NCI-H128 (cell line): ENCODE measurements at regions not wholly inside any gene's neighbourhood (a gene's known extent, or its start where the extent isn't known, plus 50 kb on each side); places are given as distances from the start of the nearest gene placed in this dataset.
"Not testable (repeated sequence)": the region's sequence is repeated elsewhere in the genome, so short reads cannot be mapped to it uniquely, and the experiment has no call there.

Experiments used
- DNase-seq: peaks from one replicate; lab custom pipeline; 2025; ENCODE audit not compliant: unreplicated experiment; lab: John Stamatoyannopoulos, UW

DNA sequence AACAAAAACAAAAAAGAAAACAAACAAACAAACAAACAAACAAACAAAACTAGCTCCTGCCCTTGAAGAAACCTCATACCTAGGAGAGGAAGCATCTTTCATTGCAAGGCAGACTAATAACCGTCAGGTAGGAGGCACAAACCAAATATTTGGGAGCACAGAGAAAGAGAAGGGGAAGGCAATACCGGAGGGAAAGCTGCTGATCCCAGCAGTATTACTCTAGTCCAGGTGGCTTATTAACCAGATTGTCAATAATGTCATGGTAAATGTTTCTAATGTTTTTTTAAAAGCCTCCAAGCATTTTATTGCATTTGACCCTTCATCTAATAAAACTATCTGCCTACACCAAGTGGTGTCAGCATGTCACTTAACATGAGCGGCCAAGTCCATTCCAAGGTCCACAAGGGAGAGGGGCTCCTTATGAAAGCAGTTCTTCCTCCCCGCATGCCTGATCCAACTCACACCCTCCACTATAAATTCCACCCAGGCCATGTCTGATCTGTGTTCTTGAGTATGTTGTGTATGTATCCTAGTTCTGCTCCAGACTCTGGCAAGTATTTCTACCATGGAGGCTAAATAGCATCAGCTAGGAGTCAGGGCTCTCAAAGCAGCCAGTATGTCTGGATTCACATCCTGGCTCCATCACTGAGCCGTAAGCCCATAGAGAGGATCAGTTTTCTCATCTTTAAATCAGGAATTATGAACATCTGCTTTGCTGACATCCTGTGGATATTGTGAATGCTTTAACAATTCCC lies 208.1 kb upstream of the TENM4 start:
- DNase-seq: no peak

DNA sequence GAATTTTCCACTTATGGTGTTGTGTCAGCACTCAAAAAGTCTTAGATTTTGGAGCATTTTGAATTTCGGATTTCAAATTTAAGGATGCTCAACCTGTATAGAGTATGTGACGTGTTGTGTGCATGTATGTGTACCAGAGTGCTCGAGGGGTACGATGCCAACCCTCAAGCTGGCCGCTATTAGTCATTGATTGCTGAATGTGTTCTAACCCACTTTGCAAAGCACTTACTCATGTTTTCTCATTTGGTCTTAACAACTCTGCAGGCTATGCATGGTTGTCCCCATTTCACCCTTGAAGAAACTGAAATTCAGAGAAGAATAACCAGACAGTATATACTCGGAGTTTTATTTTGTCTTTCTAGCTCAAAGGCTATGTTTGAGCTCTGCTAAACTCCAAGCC lies 196.4 kb upstream of the TENM4 start:
- no peak for DNase-seq

DNA sequence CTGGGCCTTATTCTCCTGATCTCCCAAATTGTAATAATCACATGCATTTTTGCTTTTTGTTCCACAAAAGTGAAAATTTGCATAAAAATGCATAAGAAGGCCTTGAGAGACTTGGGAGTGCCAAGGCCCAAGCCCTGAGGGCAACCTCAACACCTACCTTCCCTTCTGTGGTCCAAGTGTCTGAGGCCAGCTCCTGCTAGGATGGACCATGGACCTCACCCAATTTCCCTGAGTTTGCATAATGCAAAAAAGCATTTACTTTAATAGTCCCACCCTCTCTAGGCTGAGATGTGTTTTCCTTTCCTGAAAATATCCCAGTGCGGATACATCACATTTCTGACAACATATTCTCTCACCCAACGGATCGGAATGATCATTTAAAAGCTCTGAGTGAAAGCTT lies 194.1 kb upstream of the TENM4 start:
- DNase-seq: no peak

DNA sequence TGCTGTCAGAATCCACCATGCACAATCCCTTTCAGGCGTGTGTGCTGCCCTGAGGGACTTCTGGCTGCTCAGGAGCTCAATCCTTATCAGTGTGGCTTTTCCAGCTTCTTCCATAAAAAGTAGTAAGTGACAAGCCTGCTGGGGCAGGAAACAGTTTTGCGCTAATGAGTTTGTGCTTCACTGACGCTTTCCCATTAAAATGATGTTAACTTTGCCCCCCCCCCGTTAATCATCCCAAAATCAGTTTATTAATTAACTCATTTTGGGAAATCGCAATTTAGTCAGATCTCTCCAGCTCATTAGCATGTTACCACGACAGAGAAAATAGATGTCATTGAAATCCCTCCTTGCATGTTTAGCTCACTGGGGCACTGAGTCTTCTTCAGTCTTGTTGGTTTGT lies 186.5 kb upstream of the TENM4 start:
- DNase-seq: no peak

- DNase-seq: no peak
These were observed 185.6 kb upstream of the TENM4 start for GRCh38 chr11:79626135-79627075.

- no peak for DNase-seq
These were observed 182.5 kb upstream of the TENM4 start for GRCh38 chr11:79623375-79623774.

DNA sequence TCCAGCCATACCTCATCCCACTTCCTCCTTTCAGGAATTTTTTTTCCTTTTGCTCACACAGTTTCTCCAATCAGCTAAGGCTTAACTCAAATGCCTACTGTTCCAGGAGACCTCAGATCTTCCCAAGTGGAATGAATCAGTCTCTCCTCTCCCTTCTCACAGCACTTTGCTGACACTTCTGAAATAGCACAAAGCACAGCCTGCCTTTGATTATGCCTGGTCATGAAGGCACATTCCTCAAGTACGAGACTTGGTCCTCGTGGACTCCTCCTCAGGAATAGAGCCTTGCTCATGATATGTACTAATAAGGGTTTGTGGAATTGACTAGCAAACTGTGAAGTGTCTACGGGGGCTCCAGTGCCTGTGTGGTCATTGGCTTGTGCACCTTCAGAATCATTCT lies 176.7 kb upstream of the TENM4 start:
- DNase-seq: no peak

DNA sequence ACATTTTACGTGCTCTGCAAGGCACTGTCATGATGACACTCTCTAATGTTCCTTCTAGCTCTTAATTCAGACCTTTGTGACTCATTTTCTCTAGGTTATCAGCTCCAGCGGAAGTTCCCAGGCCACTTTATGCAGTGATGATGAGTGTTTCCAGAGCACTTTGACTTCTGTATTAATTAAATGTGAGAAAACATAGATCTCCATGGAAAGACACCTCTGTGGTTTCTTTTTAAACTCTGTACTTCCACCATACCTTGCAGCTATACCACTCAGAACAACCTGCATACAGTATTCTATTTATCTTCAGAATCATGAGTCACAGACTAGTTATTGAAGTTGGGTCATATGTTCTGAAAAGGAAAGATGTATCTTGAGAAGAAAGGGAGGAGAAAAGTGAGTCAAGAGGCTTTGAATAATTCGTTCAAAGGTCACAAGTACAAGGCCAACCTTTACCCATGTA lies 175.6 kb upstream of the TENM4 start:
- DNase-seq: no peak

DNA sequence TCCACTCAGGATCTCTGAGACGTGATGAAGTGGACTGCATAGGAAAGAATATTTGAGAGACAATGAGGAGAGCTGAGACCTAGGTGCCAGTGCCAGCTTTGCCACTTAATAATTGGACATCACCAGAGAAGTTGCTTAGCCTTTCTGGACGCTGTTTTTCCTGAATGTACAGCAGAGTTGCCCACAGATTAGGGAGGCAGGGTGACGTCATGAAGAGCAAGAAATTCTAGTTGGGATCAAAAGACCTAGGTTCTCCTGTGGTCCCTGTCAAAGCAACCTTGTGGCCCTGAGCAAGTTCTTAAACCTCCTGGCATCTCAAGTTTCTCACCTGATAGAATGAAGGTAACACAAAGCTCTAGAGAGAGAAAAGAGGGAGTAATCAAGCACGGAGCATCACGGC lies 174.6 kb upstream of the TENM4 start:
- DNase-seq: no peak

DNA sequence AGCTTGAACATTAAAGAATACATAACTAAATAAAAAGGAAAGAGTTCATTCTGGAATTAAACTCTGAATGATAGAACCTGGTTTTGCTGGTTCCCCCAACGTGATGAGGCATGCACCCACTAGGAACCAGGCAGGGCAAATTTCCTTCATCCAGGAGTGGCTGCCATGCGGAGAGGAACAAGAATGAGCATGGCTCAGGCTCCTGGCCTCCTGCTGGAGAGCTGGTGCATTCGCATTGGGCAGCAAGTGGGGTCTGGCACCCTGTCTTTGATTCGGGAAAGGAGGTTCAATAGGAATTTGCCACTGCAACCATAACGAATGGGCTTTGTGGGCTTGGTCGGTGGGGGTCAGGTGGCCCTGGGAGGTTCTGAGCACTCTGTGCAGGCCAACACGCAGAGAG lies 169.8 kb upstream of the TENM4 start:
- DNase-seq: no peak

GRCh38 chr11:79610139-79610538 lies 169.3 kb upstream of the TENM4 start:
- DNase-seq: no peak

- no peak for DNase-seq
These were observed 168.7 kb upstream of the TENM4 start for GRCh38 chr11:79609511-79609910.

GRCh38 chr11:79606461-79606860 lies 165.6 kb upstream of the TENM4 start:
- not testable (repeated sequence) for DNase-seq

- DNase-seq: no peak
These were observed 159.9 kb upstream of the TENM4 start for GRCh38 chr11:79600711-79601110.

GRCh38 chr11:79594834-79595233 lies 154.0 kb upstream of the TENM4 start:
- DNase-seq: no peak

DNA sequence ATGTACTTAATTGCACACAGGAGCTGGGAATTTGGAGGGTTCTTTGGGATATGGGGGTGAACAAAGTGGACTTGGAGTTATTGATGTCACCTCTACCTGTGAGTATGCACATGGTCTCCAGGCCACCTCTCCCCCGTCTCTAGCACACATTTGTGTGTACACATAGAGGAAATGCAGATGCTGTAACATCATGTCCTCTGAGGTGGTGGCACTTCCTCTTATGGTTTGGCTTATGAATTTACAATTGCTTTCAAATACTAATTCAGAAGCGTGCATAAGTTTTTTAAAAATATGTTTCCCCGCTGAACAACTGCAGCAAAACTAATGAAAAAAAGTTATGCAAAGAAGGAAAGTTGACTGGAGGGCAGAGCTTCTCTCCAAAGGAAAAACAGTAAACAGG lies 152.0 kb upstream of the TENM4 start:
- no peak for DNase-seq

DNA sequence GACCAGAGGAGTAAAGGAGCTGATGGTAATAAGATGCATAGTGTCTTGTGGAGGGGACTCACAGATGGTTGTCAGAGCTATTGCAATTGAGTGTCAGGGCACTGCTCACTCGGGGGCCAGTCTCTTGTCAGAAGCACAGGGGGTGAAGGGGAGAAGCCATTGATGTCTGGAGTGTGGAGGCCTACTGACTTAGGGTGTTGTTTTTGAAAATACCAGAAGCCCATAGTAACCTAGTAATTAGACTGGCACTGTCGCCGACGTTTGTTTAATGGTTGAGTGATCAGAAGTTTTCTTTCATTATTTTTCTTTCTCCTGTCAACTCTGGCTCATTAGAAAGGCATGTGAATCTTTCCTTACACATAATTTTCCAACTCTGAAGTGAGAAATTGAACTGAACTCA lies 151.6 kb upstream of the TENM4 start:
- DNase-seq: no peak

- no peak for DNase-seq
These were observed 141.6 kb upstream of the TENM4 start for GRCh38 chr11:79582434-79582833.

DNA sequence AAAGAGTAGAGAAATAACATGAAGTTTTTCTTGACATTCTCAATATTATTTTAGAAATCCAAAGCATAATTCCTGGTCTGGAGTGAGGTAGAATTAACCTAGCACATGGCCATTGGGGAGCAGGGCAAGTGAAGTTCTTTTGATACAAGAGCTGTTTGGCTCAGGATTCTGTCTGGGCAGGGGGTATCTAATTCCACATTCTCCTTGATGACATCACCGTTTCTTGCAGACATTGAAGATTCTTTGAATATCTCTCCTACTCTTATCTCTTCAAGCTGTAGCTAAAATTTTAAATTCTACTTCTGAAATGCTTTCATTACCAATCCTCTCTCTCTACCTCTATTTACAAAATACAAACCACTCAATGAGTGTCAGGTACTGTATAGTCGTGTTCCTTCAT lies 138.2 kb upstream of the TENM4 start:
- no peak for DNase-seq

DNA sequence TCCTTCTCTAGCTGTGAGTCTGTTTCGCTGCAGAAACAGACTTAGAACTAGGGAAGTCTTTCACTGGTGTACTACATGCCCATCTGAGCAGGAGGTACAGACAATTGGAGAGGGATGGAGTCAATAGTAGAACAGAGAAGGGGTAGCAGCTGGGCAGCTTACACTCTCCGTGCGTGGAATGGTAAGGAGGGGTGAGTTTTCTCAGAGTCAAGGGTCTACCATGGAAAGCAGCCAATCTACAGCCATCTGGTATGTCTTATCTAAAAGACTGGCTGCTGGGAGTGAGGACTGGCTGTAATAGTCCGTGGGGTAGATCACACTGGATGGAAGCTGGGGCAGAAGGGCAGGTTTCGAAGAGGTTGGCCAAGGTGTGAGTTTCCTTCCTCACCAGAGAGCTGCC lies 137.3 kb upstream of the TENM4 start:
- DNase-seq: no peak

DNA sequence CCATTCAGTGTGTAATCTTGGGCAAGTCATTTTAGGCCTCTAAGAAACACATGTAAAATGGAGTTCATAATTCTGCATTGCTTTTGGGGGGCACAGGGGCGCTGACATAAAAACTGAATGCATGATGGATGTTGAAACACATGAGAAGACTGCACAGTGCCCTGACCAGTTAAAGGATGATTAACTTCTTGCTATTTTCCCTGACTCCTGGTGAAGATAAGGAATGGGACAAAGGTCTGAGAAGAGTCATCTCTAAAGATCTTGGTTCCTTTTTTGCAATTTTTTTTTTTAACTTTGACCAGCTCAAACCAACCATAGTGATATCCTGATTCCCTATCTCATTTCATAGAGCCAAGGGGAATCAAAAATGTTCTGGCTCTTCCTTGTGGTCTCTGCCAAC lies 134.9 kb upstream of the TENM4 start:
- DNase-seq: no peak

DNA sequence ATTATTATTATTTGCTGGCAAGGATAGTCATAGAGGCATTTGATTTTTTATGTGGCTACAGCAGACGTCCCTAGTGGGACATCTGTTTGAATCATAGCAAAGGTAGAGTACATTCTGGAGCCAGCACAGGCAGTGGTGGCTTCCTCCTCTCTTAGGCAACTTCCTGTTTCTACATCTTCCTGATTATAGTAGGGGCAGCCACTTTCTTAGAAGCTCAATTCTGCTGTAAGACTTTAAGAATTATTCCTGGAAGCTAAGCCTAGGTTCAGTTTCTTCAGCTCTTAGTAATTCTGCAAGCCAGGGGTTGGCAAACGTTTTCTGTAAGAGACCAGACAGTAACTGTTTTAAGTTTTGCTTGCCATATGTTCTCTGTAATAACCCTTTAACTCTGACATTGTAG lies 129.3 kb upstream of the TENM4 start:
- DNase-seq: no peak
